Activated naive CD4-positive, alpha-beta T cell treated with anti-CD3 and anti-CD28 coated beads, Interleukin-2, amount 10 ng/mL, durations not matched to agents 7 days and 5 days (primary cell): ENCODE measurements at regions not wholly inside any gene's neighbourhood (a gene's known extent, or its start where the extent isn't known, plus 50 kb on each side); places are given as distances from the start of the nearest gene placed in this dataset.

ENCODE experiments used
- CTCF ChIA-PET: fragments of 350-600 bp; sonication (Branson Sonifier 250); formaldehyde crosslinking; loops from one replicate; lab custom pipeline; 2021; ENCODE audit warnings: antibody characterized with exemption; lab: Charles Lee
- DNase-seq: peaks from one replicate; pipeline ENCODE4 v3.0.0-alpha.2; 2020
- H3K27ac Mint-ChIP-seq: one replicate; pipeline ENCODE4 v1.8.0; 2021; ENCODE audit warnings: mild to moderate bottlenecking, moderate library complexity, mixed read lengths
- H3K27me3 Mint-ChIP-seq: one replicate; pipeline ENCODE4 v1.8.0; 2021; ENCODE audit warnings: mild to moderate bottlenecking, mixed read lengths
- H3K36me3 Mint-ChIP-seq: one replicate; pipeline ENCODE4 v1.8.0; 2021; ENCODE audit warnings: mixed read lengths
- H3K4me1 Mint-ChIP-seq: one replicate; pipeline ENCODE4 v1.8.0; 2021; ENCODE audit warnings: mixed read lengths
- H3K4me3 Mint-ChIP-seq: one replicate; pipeline ENCODE4 v1.8.0; 2021; ENCODE audit warnings: mild to moderate bottlenecking, moderate library complexity, mixed read lengths
- H3K9me3 Mint-ChIP-seq: one replicate; pipeline ENCODE4 v1.8.0; 2021; ENCODE audit warnings: mixed read lengths

DNA sequence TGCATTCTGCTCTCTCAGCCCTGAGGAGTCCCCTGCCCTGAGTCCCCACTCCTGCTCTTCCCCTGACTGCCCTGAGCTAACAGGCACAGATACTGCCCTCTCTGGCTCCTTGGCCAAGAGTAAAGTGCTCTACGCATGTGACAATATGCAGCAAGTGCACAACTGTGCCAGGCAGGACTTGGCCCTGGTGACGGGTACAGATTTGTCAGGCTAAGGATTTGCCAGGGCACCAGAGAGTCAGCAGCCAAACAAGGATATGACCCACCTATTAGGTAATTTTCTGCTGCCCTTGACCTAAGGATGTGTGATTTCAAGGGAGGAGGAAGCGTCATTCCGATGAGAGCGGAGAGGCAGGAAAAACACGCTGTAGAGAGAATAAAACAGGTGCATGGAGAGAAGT, 339.0 kb downstream of the PTPRU start:
- Mint-ChIP-seq H3K9me3 (no peaks in the 10 kb centered on the region), H3K4me3 (no peak overlapping the region), H3K27ac (no peak overlapping the region), H3K36me3 (no peaks in the 10 kb centered on the region), H3K4me1 (no peaks in the 10 kb centered on the region), H3K27me3 (peaks cover 8% of the 10 kb centered on the region)
- CTCF ChIA-PET, result no interaction called here
- DNase-seq, result no peak

DNA sequence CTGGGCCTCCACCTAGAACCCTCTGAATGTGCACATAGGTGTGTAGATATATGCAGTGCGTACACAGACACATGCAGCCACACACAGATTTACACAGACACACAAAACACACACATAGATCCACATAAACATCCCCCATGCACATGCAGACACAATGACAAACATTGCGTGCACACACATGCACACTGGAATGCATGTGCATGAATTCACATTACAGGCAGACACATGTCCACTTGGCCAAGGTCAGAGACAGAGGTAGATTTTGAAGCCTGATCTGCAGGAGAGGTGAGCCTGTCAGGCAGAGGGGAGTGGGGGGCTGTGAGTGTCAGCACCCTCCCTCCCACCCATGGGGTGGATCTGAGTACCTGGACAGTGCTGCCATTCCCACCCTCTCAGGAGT, 338.5 kb downstream of the PTPRU start:
- H3K4me1 Mint-ChIP-seq, result no peaks in the 10 kb centered on the region

DNA sequence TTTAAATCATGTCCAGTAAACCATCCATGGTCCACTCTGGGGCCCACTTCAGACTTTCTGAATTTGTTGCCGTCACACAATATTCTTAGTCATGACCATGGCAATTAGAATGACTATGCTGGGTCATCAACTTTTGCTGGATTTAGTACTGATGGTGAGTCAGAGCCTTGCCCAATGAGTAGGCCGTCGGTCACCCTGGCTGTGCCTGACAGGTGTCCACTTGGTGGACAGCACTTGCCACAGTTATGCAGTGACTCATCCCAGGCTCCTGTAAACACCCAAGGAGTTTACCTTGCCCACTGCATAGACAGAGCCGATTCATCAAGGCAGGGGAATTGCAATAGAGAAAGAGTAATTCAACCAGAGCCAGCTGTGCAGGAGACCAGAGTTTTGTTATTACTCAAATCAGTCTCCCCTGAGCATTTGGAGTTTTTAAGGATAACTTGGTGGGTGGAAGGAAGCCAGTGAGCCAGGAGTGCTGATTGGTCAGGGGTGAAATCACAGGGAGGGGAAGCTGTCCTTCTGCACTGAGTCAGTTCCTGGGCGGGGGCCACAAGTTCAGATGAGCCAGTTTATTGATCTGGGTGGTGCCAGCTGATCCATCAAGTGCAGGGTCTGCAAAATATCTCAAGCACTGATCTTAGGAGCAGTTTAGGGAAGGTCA, 333.8 kb downstream of the PTPRU start:
- Mint-ChIP-seq H3K9me3 (peaks cover 16% of the 10 kb centered on the region), H3K27ac (no peak overlapping the region), H3K4me1 (no peaks in the 10 kb centered on the region), H3K36me3 (no peaks in the 10 kb centered on the region), H3K27me3 (peaks cover 8% of the 10 kb centered on the region), H3K4me3 (no peak overlapping the region)
- no peak for DNase-seq
- CTCF ChIA-PET, result no interaction called here

More for the DNA sequence above, 338.5 kb downstream of the PTPRU start:
- no peaks in the 10 kb centered on the region for H3K36me3 Mint-ChIP-seq
- DNase-seq, result no peak
- peaks cover 8% of the 10 kb centered on the region for H3K27me3 Mint-ChIP-seq
- no peak overlapping the region for H3K4me3 Mint-ChIP-seq
- CTCF ChIA-PET, result no interaction called here
- H3K9me3 Mint-ChIP-seq, result no peaks in the 10 kb centered on the region
- no peak overlapping the region for H3K27ac Mint-ChIP-seq

DNA sequence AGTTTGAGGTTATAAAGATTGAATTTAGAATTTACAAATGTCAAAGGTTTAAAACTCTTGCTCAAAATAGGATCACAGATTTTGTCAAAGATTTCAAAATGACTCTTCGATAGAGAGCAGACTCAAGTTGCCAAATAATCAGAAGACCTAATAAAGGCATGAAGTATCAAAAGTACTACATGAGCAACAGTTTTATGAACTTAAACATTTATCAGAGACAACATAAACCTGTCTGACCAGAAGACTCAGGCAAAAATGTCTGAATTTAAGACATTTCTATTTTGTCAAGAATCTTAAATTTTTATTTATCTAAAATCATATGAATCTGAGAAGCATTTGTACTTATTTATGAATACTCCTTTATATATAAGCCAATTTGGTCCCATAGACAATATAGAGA, 330.9 kb downstream of the PTPRU start:
- H3K4me3 Mint-ChIP-seq, result no peak overlapping the region
- H3K27ac Mint-ChIP-seq, result no peak overlapping the region
- CTCF ChIA-PET, result no interaction called here
- DNase-seq, result no peak
- peaks cover 3% of the 10 kb centered on the region for H3K4me1 Mint-ChIP-seq
- H3K27me3 Mint-ChIP-seq, result peaks cover 8% of the 10 kb centered on the region
- peaks cover 41% of the 10 kb centered on the region for H3K9me3 Mint-ChIP-seq
- no peaks in the 10 kb centered on the region for H3K36me3 Mint-ChIP-seq

DNA sequence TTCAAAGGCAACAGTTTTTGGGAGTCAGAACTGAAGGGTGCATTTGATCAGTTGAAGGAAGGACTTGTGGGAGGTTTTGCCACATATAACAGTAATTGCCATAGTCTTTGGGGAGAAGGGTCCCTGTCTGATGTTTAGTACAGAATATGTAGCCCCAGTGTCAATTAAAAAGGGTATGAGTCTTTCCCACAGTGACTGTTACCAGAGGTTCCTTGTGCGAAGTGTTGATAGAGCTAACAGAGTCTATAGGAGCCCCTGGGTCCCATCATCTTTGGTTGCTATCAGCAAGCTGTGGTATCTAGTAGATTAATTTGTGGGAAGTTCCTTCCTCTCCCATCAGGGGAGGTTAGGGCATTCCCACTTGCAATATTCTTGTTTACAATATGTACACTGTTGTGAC, 329.2 kb downstream of the PTPRU start:
- H3K4me1 Mint-ChIP-seq, result peaks cover 3% of the 10 kb centered on the region
- H3K27ac Mint-ChIP-seq, result no peak overlapping the region
- no peaks in the 10 kb centered on the region for H3K36me3 Mint-ChIP-seq
- H3K27me3 Mint-ChIP-seq, result no peaks in the 10 kb centered on the region
- DNase-seq, result no peak
- CTCF ChIA-PET, result no interaction called here
- peaks cover 42% of the 10 kb centered on the region for H3K9me3 Mint-ChIP-seq
- no peak overlapping the region for H3K4me3 Mint-ChIP-seq

DNA sequence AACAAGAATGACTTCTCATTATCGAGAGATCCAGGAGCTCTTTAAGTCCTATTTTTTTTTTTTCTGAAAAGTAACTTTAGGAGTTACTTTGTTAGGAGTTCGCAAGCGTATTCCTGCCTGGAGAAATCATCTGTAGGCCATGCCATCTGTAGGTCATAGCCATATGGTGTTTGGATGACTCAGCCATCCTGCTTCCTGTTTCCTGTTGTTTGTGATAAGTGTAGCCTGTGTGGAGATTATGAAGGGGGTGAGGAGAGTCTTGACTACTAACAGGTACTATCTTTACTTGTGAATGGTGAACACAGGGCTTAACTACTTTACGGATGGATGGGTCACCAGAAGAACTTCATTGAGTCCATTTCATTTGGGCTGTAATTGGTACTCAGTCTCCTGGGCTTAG, 327.2 kb downstream of the PTPRU start:
- Mint-ChIP-seq H3K27ac (no peak overlapping the region), H3K36me3 (no peaks in the 10 kb centered on the region), H3K27me3 (no peaks in the 10 kb centered on the region), H3K4me3 (no peak overlapping the region), H3K9me3 (peaks cover 42% of the 10 kb centered on the region), H3K4me1 (peaks cover 3% of the 10 kb centered on the region)
- CTCF ChIA-PET, result no interaction called here
- DNase-seq, result no peak

DNA sequence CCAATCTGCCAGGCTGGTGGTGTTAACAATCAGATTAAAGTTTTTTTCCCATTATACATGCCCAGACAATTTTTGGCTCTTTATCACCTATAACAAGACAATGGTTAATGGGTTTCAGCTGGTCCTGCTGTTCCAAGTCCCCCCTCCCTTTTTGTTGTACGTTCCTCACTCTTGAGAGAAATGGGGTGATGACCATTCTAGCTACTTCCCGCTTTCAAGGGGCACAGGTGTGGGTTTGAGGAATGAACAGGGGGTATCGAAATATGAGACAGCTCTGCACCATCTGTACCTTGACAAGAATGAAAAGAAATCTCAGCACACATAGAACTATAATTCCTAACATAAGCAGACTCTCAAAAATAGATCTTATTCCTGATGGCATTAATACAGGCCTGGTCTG, 326.8 kb downstream of the PTPRU start:
- Mint-ChIP-seq H3K9me3 (peaks cover 42% of the 10 kb centered on the region), H3K27me3 (no peaks in the 10 kb centered on the region), H3K4me3 (no peak overlapping the region), H3K36me3 (no peaks in the 10 kb centered on the region), H3K4me1 (peaks cover 3% of the 10 kb centered on the region), H3K27ac (no peak overlapping the region)
- DNase-seq, result no peak
- CTCF ChIA-PET, result no interaction called here

DNA sequence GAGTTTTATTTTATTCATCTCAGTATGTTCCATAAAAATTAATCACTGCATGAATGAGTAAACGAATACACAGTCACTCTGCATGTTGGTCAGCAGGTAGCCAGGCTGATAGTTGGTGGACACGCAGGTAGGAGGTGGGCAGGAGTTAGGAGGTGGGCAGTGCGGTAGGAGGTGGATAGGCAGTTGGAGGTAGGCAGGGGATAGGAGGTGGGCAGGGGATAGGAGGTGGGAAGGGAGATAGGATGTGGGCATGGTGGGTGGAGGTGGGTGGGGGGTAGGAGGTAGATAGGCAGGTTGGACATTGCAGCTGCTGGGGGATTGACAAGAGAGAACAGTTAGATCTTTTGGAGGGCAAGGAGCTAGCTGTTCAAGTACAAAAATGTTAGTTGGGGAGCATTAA, 322.7 kb downstream of the PTPRU start:
- no peak for DNase-seq
- Mint-ChIP-seq H3K4me3 (no peak overlapping the region), H3K9me3 (peaks cover 16% of the 10 kb centered on the region), H3K36me3 (no peaks in the 10 kb centered on the region), H3K4me1 (peaks cover 3% of the 10 kb centered on the region), H3K27me3 (no peaks in the 10 kb centered on the region), H3K27ac (no peak overlapping the region)
- CTCF ChIA-PET, result no interaction called here

DNA sequence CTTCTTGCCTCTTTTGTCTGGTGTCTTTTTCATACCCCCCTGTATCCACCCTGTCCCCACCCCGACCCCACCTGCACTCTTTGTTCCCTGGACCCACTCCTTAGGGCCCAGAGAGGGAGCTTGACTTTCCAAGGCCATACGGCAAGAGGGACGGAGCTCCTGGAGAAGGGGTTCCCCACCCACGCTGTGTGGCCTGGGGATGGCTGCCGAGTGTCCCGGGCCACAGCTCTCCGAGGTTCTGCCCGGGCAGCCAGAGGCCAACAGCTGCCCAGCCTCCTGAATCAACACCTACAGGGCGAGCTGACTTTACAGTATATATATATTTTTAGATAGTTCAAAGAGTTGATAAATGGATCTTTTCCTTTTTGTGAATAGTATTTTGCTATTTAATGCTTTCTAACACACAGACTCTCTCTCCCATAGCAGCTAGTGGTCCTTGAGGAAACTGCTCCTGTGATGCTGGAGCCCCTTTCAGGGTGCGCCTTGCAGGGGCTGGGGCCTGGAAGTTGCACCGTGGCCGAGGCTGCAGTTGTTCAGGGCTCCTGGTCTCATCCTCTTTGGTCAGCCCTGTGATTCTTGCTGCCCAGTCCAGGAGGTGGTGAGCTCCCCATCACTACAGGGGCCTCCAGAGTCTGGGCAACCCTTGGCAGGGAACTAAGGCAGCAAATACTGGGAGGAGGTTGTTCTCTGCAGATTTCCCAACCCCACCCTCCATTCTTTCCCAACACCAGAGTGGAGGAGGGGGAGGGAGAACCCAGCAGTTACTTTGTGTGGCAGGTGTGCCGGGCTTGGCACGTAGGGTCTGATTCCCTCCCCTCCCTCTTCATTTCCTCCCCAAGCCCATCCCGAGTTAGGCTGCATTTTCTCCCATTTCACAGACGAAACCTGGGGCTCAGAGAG, 321.6 kb downstream of the PTPRU start:
- H3K36me3 Mint-ChIP-seq, result no peaks in the 10 kb centered on the region
- no peak overlapping the region for H3K4me3 Mint-ChIP-seq
- peaks cover 7% of the 10 kb centered on the region for H3K9me3 Mint-ChIP-seq
- H3K27me3 Mint-ChIP-seq, result no peaks in the 10 kb centered on the region
- CTCF ChIA-PET, result no interaction called here
- H3K4me1 Mint-ChIP-seq, result no peaks in the 10 kb centered on the region
- H3K27ac Mint-ChIP-seq, result no peak overlapping the region
- DNase-seq, result no peak

DNA sequence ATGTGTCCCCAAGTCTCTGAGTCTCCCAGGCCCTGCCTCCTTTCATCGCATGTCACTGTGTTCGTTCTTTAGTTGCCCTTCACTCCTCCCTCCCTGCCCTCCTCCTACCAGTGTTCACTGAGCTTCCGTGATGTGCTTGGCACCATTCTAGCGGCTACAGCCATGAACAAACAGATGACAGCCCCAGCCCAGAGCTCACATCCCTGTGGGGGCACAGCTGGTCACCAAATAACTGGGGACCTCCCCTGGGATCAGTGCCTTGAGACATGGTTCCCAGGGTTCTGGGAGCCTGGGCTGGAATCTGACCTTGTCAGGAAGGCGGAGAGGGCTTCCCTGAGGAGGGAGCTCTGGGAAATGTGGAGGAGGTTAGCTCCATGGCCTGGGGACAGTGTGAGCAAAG, 320.7 kb downstream of the PTPRU start:
- H3K4me3 Mint-ChIP-seq, result no peak overlapping the region
- CTCF ChIA-PET, result no interaction called here
- H3K9me3 Mint-ChIP-seq, result no peaks in the 10 kb centered on the region
- H3K36me3 Mint-ChIP-seq, result no peaks in the 10 kb centered on the region
- H3K27ac Mint-ChIP-seq, result no peak overlapping the region
- no peaks in the 10 kb centered on the region for H3K4me1 Mint-ChIP-seq
- H3K27me3 Mint-ChIP-seq, result no peaks in the 10 kb centered on the region
- DNase-seq, result no peak

DNA sequence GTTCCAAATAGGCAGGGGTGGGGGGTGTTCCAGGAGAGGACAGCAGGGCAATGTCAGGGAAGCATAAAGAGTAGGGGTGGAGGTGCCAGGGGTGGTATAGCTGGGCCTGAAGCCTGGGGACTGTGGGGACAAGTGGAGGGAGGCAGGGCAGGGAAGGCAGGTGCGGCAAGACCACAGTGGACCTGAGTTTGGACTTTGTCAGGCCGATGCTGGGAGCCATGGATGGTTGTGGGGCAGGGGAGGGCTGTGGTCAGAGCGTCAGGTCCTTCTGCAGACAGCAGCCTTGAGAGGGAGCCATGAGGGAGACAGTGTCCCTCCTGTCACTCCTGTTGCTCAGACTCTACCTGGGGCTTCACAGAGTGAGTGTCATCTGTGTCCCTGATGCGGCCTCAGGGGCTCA, 320.3 kb downstream of the PTPRU start:
- Mint-ChIP-seq H3K4me3 (no peak overlapping the region), H3K36me3 (no peaks in the 10 kb centered on the region), H3K27me3 (no peaks in the 10 kb centered on the region), H3K9me3 (no peaks in the 10 kb centered on the region), H3K4me1 (no peaks in the 10 kb centered on the region), H3K27ac (no peak overlapping the region)
- CTCF ChIA-PET, result no interaction called here
- DNase-seq, result no peak

DNA sequence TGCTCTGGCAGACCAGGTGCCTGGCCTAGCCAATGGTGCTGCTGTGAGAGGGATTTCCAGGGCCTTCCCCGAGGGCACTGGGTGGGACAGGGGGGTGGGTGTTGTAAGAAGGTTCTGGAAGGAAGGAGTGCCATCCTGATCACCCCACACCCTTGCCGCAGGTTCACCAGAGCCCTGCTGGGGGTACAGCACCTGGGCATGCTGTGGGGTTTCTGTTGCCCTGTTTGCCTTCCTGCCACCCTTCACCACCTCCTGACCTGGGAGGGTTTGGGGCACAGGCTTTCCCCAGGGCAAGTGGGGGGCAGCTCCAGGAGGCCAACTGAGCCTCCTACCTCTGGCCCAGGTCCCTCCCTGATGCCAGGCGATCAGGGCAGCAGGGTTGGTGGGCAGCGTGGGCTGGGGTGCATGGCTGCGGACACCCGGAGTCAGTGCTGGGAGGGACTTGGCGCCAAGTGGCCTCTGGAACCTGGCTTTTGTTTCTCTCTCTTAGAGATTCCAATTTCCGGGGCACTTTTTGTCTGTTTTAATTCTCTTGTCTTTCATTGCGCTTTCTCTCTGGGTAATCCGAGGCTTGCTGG, 318.8 kb downstream of the PTPRU start:
- H3K36me3 Mint-ChIP-seq, result no peaks in the 10 kb centered on the region
- no peaks in the 10 kb centered on the region for H3K27me3 Mint-ChIP-seq
- no peaks in the 10 kb centered on the region for H3K9me3 Mint-ChIP-seq
- no peak for DNase-seq
- no peak overlapping the region for H3K4me3 Mint-ChIP-seq
- CTCF ChIA-PET, result no interaction called here
- no peaks in the 10 kb centered on the region for H3K4me1 Mint-ChIP-seq
- H3K27ac Mint-ChIP-seq, result no peak overlapping the region

DNA sequence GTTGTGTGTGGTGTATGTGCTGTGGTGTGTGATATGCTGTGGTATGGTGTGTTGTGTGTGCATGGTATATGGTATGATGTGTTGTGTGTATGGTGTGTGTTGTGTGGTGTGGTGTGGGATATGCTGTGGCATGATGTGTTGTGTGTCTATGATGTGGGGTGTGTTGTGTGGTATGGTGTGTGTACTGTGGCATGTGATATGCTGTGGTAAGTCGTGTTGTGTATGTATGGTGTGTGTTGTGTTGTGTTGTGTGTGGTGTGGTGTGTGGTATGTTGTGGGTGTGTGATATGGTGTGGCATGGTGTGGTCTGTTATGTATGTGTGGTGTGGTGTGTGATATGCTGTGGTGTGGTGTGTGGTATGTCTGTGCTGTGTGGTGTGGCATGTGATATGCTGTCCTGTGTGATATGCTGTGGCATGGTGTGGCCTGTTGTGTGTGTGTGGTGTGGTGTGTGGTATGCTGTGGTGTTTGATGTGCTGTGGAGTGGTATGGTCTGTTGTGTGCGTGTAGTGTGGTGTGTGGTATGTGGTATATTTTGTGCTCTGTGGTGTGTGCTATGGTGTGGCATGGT, 318.0 kb downstream of the PTPRU start:
- Mint-ChIP-seq H3K36me3 (no peaks in the 10 kb centered on the region), H3K27me3 (no peaks in the 10 kb centered on the region), H3K27ac (no peak overlapping the region), H3K4me3 (no peak overlapping the region), H3K4me1 (no peaks in the 10 kb centered on the region), H3K9me3 (no peaks in the 10 kb centered on the region)
- CTCF ChIA-PET, result no interaction called here
- DNase-seq, result no peak

DNA sequence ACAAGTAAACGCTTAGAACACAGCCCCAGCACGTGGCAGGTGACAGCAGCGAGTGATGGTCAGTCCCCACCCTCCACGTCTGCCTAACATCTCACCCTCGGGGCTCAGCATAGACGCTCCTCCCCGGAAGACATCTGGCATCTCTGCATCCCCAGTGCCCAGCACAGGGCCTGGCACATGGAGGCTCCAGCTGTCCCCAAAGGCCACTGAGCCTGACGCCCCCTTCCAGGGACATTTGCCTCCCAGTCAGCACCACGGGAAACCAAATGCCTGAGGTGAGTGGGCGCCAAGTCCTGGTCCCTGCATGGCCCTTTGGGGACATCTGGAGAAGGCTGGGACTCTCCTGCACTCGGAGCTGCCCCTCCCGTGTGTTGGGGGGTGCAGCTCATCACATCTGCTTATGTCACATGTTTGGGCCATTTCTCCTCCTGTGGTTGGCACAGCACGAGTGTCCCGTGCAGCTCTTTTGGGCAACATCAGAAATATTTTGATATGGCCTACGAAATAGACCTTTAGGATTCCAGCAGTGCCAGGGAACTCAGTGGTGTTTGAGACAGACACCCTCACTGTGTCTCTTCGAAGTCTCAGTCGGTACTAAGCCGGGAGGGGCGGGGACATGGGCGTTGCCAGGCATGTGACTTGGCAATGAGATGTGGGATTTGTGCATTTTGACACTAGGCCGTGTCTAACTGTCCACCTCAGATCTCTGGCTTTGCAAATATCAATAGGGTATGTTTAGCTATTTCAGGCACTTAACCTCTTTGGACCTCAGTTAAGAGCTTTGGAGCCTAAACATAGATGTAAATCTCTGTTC, 315.0 kb downstream of the PTPRU start:
- Mint-ChIP-seq H3K27ac (no peak overlapping the region), H3K27me3 (no peaks in the 10 kb centered on the region), H3K4me1 (no peaks in the 10 kb centered on the region), H3K9me3 (no peaks in the 10 kb centered on the region), H3K36me3 (no peaks in the 10 kb centered on the region), H3K4me3 (no peak overlapping the region)
- no peak for DNase-seq
- CTCF ChIA-PET, result no interaction called here
